Upper lobe of left lung (tissue), 6 donors: ENCODE measurements at regions not wholly inside any gene's neighbourhood (a gene's known extent, or its start where the extent isn't known, plus 50 kb on each side); places are given as distances from the start of the nearest gene placed in this dataset.

ENCODE experiments used
- ATAC-seq, 2 donors: fragments of 200-7000 bp; cut with Tn5 transposase; one replicate each; pipeline ENCODE4 v1.9.1; 2022; ENCODE audit warnings: mild to moderate bottlenecking in 2 of 2, moderate library complexity in 2 of 2; ENCODE audit not compliant: low FRiP score in 2 of 2
- DNase-seq, 2 donors: peaks; one replicate each; pipeline ENCODE4 v3.0.0-alpha.2; 2019 to 2020
- H3K27ac ChIP-seq, 4 donors: fragments of 200-600 bp; sonication (generic); one replicate each; pipeline ENCODE4 v1.5.1; 2016 to 2019
- H3K27me3 ChIP-seq, 4 donors: fragments of 200-600 bp; sonication (generic); one replicate each; pipeline ENCODE4 v1.5.1; 2017 to 2019
- H3K36me3 ChIP-seq, 4 donors: fragments of 200-600 bp; sonication (generic); one replicate each; pipeline ENCODE4 v1.5.1; 2016 to 2019
- H3K4me1 ChIP-seq, 4 donors: fragments of 200-600 bp; sonication (generic); one replicate each; pipeline ENCODE4 v1.5.1; 2018 to 2019
- H3K4me3 ChIP-seq, 4 donors: fragments of 200-600 bp; sonication (generic); one replicate each; pipeline ENCODE4 v1.5.1; 2017 to 2019; ENCODE audit warnings: mild to moderate bottlenecking in 2 of 4, moderate library complexity in 1 of 4
- H3K9me3 ChIP-seq, 4 donors: fragments of 200-600 bp; sonication (generic); one replicate each; pipeline ENCODE4 v1.5.1; 2018 to 2019
- CTCF ChIP-seq, 6 experiments: fragments of 450-650 bp in 4 of 6; fragments of 200-600 bp in 2 of 6; sonication (generic) in 2 of 6; IDR thresholded peaks; one replicate each; pipeline ENCODE4 v1.5.1; 2016 to 2019; ENCODE audit warnings: antibody characterized with exemption in 6 of 6
- EP300 ChIP-seq, 4 donors: sonication (generic); formaldehyde crosslinking; IDR thresholded peaks; one replicate each; pipeline ENCODE4 v1.5.1; 2017; ENCODE audit warnings: antibody characterized with exemption in 4 of 4, control low read depth in 2 of 4
- POLR2A ChIP-seq, 4 donors: fragments of 450-650 bp; IDR thresholded peaks; one replicate each; pipeline ENCODE4 v1.5.1; 2016 to 2017; ENCODE audit warnings: antibody characterized with exemption in 4 of 4, mild to moderate bottlenecking in 2 of 4
- POLR2AphosphoS5 ChIP-seq, 2 donors: sonication (generic); formaldehyde crosslinking; IDR thresholded peaks; one replicate each; pipeline ENCODE4 v1.5.1; 2017; ENCODE audit warnings: antibody characterized with exemption in 2 of 2
- WGBS, 2 donors: methylation state at CpG; one replicate each; pipeline ENCODE4 v1.1.5; 2017 to 2018; 5-methylcytosine and 5-hydroxymethylcytosine counted together
- donor health status: DM: no; HTN: no; CAD: no; lungs with moderate emphysema.
- donor health status: DM: no; HTN: yes; CAD: no; lungs with severe emphysema.

- no peaks in the 10 kb centered on the region for H3K27me3 ChIP-seq
- no peak for ATAC-seq
- 93 to 94% methylated on average over 3 of the region's 3 CpGs for WGBS, 2 donors
Measured at GRCh38 chr7:47216439-47216838, 365.5 kb downstream of the TNS3 start.

GRCh38 chr7:47215640-47216039, 366.3 kb downstream of the TNS3 start:
- Histone ChIP-seq H3K4me3 (no peak overlapping the region), H3K9me3 (peaks cover 0 to under 1% (median 0%) of the 10 kb centered on the region in 4 donors), H3K27me3 (no peaks in the 10 kb centered on the region), H3K4me1 (no peaks in the 10 kb centered on the region), H3K36me3 (no peaks in the 10 kb centered on the region), H3K27ac (no peak overlapping the region)
- 76 to 77% methylated on average over 7 of the region's 7 CpGs for WGBS, 2 donors
- no peak for ATAC-seq
- no peak for TF ChIP-seq POLR2A (IDR thresholded peaks at IDR 0.05)
- TF ChIP-seq CTCF (IDR thresholded peaks at IDR 0.05), result no peak
- no peak for TF ChIP-seq POLR2AphosphoS5 (IDR thresholded peaks at IDR 0.05)
- TF ChIP-seq EP300 (IDR thresholded peaks at IDR 0.05), result no peak
- DNase-seq, result no peak

More at GRCh38 chr7:47216439-47216838, 365.5 kb downstream of the TNS3 start:
- no peak overlapping the region for H3K4me3 ChIP-seq
- H3K36me3 ChIP-seq, result no peaks in the 10 kb centered on the region
- H3K27ac ChIP-seq, result no peak overlapping the region
- DNase-seq, result no peak
- no peaks in the 10 kb centered on the region for H3K4me1 ChIP-seq
- no peaks in the 10 kb centered on the region for H3K9me3 ChIP-seq
- TF ChIP-seq POLR2AphosphoS5 (IDR thresholded peaks at IDR 0.05) (no peak), CTCF (IDR thresholded peaks at IDR 0.05) (no peak), EP300 (IDR thresholded peaks at IDR 0.05) (no peak), POLR2A (IDR thresholded peaks at IDR 0.05) (no peak)

- TF ChIP-seq EP300 (IDR thresholded peaks at IDR 0.05) (no peak), POLR2A (IDR thresholded peaks at IDR 0.05) (no peak), POLR2AphosphoS5 (IDR thresholded peaks at IDR 0.05) (no peak), CTCF (IDR thresholded peaks at IDR 0.05) (no peak)
- Histone ChIP-seq H3K27ac (no peak overlapping the region), H3K4me1 (no peaks in the 10 kb centered on the region), H3K9me3 (peaks cover 0 to 4% (median 1%) of the 10 kb centered on the region in 4 donors), H3K4me3 (no peak overlapping the region), H3K27me3 (no peaks in the 10 kb centered on the region), H3K36me3 (no peaks in the 10 kb centered on the region)
- DNase-seq (no peak), ATAC-seq (no peak)
- WGBS, 2 donors, result 90 to 99% methylated on average over 1 to 4 of the region's 4 CpGs
Measured at GRCh38 chr7:47215049-47215448, 366.9 kb downstream of the TNS3 start.

- TF ChIP-seq POLR2AphosphoS5 (IDR thresholded peaks at IDR 0.05) (no peak), POLR2A (IDR thresholded peaks at IDR 0.05) (no peak), EP300 (IDR thresholded peaks at IDR 0.05) (no peak), CTCF (IDR thresholded peaks at IDR 0.05) (no peak)
- Histone ChIP-seq H3K27me3 (no peaks in the 10 kb centered on the region), H3K36me3 (no peaks in the 10 kb centered on the region), H3K27ac (no peak overlapping the region), H3K9me3 (peaks cover 0 to 4% (median 1%) of the 10 kb centered on the region in 4 donors), H3K4me1 (no peaks in the 10 kb centered on the region), H3K4me3 (no peak overlapping the region)
- WGBS, 2 donors, result 89 to 94% methylated on average over 3 to 5 of the region's 5 CpGs
- ATAC-seq (no peak), DNase-seq (no peak)
Measured at GRCh38 chr7:47213276-47213675, 368.6 kb downstream of the TNS3 start.

GRCh38 chr7:47211519-47211973, 370.4 kb downstream of the TNS3 start:
- Histone ChIP-seq H3K27me3 (no peaks in the 10 kb centered on the region), H3K4me3 (no peak overlapping the region), H3K27ac (no peak overlapping the region), H3K36me3 (no peaks in the 10 kb centered on the region), H3K9me3 (peaks cover 0 to 4% (median 1%) of the 10 kb centered on the region in 4 donors), H3K4me1 (no peaks in the 10 kb centered on the region)
- ATAC-seq (no peak), DNase-seq (no peak)
- no peak for TF ChIP-seq POLR2AphosphoS5 (IDR thresholded peaks at IDR 0.05)
- TF ChIP-seq CTCF (IDR thresholded peaks at IDR 0.05), result no peak
- no peak for TF ChIP-seq EP300 (IDR thresholded peaks at IDR 0.05)
- no peak for TF ChIP-seq POLR2A (IDR thresholded peaks at IDR 0.05)
- WGBS, 2 donors, result 38 to 39% methylated on average over 5 of the region's 5 CpGs
